SKM-1 (cell line): ENCODE measurements at regions not wholly inside any gene's neighbourhood (a gene's known extent, or its start where the extent isn't known, plus 50 kb on each side); places are given as distances from the start of the nearest gene placed in this dataset.
A peak's percentile ranks its signal among the peaks of the same experiment; 100 is the strongest.

Experiments used
- DNase-seq: peaks from one replicate; lab custom pipeline; 2025; ENCODE audit not compliant: unreplicated experiment; lab: John Stamatoyannopoulos, UW

- no peak for DNase-seq
Observed at GRCh38 chr15:93459396-93459795, 370.4 kb upstream of the RGMA start.

GRCh38 chr15:93458597-93458996 is 369.6 kb upstream of the RGMA start:
- no peak for DNase-seq

- DNase-seq, result no peak
Observed at GRCh38 chr15:93454788-93455187, 365.8 kb upstream of the RGMA start.

- no peak for DNase-seq
Observed at GRCh38 chr15:93452537-93453211, 363.7 kb upstream of the RGMA start.

- peak; percentile 43 for DNase-seq
Observed at GRCh38 chr15:93451822-93452221, 362.8 kb upstream of the RGMA start.

- DNase-seq, result no peak
Observed at GRCh38 chr15:93451265-93451664, 362.3 kb upstream of the RGMA start.

- no peak for DNase-seq
Observed at GRCh38 chr15:93449798-93450197, 360.8 kb upstream of the RGMA start.

GRCh38 chr15:93438310-93438709 is 349.3 kb upstream of the RGMA start:
- DNase-seq, result no peak

- no peak for DNase-seq
Observed at GRCh38 chr15:93432474-93432873, 343.5 kb upstream of the RGMA start.

- no peak for DNase-seq
Observed at GRCh38 chr15:93428807-93429351, 339.9 kb upstream of the RGMA start.

- no peak for DNase-seq
Observed at GRCh38 chr15:93428150-93428549, 339.1 kb upstream of the RGMA start.

- DNase-seq, result no peak
Observed at GRCh38 chr15:93424131-93424530, 335.1 kb upstream of the RGMA start.

- no peak for DNase-seq
Observed at GRCh38 chr15:93422476-93422875, 333.5 kb upstream of the RGMA start.

GRCh38 chr15:93420477-93420876 is 331.5 kb upstream of the RGMA start:
- no peak for DNase-seq

- no peak for DNase-seq
Observed at GRCh38 chr15:93420050-93420452, 331.0 kb upstream of the RGMA start.

- no peak for DNase-seq
Observed at GRCh38 chr15:93418566-93418965, 329.6 kb upstream of the RGMA start.

GRCh38 chr15:93417631-93418030 is 328.6 kb upstream of the RGMA start:
- no peak for DNase-seq

GRCh38 chr15:93417156-93417555 is 328.1 kb upstream of the RGMA start:
- no peak for DNase-seq

- DNase-seq, result no peak
Observed at GRCh38 chr15:93415576-93415975, 326.6 kb upstream of the RGMA start.

GRCh38 chr15:93414576-93415231 is 325.7 kb upstream of the RGMA start:
- DNase-seq, result no peak

GRCh38 chr15:93413745-93414144 is 324.7 kb upstream of the RGMA start:
- DNase-seq, result no peak

GRCh38 chr15:93399121-93399520 is 310.1 kb upstream of the RGMA start:
- no peak for DNase-seq

- DNase-seq, result no peak
Observed at GRCh38 chr15:93389211-93389610, 300.2 kb upstream of the RGMA start.
